GM18498 (cell line): ENCODE measurements at regions not wholly inside any gene's neighbourhood (a gene's known extent, or its start where the extent isn't known, plus 50 kb on each side); places are given as distances from the start of the nearest gene placed in this dataset.
"Not testable (repeated sequence)": the region's sequence is repeated elsewhere in the genome, so short reads cannot be mapped to it uniquely, and the experiment has no call there.

Experiments
- ATAC-seq: cut with Tn5 transposase; IDR thresholded peaks from one replicate; pipeline ENCODE4 v1.9.1; 2021; ENCODE audit warnings: mild to moderate bottlenecking, moderate library complexity; ENCODE audit not compliant: unreplicated experiment

- ATAC-seq, result no peak
Measured at GRCh38 chr16:5222761-5223160, 125.2 kb upstream of the EEF2KMT start.

DNA sequence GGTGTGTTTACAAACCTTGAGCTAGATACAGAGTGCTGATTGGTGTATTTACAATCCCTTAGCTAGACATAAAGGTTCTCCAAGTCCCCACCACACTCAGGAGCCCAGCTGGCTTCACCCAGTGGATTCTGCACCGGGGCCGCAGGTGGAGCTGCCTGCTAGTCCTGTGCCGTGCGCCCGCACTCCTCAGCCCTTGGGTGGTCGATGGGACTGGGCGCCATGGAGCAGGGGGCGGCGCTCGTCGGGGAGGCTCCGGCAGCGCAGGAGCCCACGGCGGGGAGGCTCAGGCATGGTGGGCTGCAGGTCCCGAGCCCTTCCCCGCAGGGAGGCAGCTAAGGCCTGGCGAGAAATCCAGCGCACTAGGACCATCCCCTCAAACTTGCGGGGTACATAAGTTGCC, 124.2 kb upstream of the EEF2KMT start:
- ATAC-seq, result not testable (repeated sequence)

- no peak for ATAC-seq
Measured at GRCh38 chr16:5220705-5221104, 123.1 kb upstream of the EEF2KMT start.

DNA sequence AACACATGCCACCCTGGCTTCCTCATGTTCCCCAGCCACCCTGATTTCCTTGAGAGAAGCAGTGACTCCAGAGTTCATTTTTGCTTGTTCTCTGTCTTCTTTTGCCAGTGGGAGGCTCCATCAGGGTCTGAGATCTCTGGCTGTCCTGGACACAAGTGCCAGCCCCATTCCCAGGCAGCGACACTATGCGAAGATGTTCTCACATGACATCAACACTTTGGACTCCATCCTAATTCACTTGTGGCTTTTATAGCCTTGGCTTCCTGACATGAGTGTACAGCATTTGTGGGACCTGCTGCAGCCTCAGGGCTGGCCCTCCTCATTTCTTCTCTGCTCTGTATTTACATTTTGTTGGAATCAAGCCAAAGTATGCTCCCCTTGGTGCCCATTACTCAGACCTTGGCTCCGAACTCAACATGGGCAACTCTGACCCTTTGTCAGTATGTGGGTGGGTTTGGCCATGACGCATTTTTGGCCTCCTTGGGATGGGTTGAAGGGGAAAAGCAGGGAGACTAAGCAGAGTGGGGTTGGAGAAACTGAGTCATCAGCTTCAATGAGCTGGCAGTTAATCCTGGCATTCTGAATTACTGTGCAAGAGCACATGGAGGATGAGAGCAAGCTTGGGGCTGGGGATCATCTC, 119.0 kb upstream of the EEF2KMT start:
- ATAC-seq, result no peak

- ATAC-seq, result no peak
Measured at GRCh38 chr16:5215901-5216300, 118.3 kb upstream of the EEF2KMT start.

DNA sequence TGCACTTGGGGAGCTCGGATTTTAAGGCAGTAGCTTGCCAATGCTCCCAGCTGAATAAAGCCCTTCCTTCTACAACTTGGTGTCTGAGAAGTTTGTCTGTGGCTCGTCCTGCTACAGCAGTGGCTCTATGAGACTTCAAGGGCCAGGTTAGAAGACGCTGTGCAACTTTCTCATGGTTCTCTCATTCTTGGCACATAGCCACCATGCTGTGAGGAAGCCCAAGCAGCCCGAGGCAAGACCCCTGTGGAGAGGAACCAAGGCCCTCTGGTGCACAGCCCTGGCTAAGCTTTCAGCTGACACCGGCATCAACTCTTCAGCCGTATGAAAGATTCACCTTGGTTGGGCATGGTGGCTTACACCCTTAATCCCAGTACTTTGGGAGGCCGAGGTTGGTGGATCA, 116.9 kb upstream of the EEF2KMT start:
- no peak for ATAC-seq

GRCh38 chr16:5212501-5212900, 114.9 kb upstream of the EEF2KMT start:
- not testable (repeated sequence) for ATAC-seq

GRCh38 chr16:5207862-5208498, 110.4 kb upstream of the EEF2KMT start:
- ATAC-seq, result not testable (repeated sequence)

- ATAC-seq, result no peak
Measured at GRCh38 chr16:5207001-5207523, 109.5 kb upstream of the EEF2KMT start.

- ATAC-seq, result no peak
Measured at GRCh38 chr16:5206331-5206990, 108.9 kb upstream of the EEF2KMT start.

DNA sequence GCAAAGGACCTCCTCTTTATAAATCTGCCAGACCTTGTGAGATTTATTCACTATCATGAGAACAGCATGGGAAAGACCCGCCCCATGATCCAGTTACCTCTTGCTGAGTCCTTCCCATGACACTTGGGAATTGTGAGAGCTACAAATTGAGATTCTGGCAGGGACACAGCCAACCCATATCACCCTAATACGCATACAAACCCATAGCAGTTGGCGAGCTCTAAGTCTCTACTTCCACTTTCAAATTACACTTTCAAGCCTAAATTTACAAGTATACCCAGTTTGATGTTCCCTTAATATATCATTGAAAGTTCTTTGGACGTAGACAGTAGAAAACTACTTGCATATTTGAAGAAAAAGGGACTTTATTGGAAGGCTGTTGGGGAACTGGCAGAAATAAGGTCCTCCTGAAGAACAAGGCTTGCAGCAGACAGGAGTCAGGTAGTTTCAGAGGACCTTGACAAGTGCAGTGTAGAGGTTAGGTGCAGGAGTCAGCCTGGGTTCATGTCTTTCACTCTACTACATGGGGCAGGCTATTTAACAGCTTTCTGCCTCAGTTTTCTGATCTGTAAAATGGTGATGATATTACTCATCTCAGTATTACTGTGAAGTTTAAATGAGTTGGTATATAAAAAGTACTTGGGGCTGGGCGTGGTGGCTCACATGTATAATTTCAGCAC, 107.9 kb upstream of the EEF2KMT start:
- ATAC-seq, result peak; percentile 72

GRCh38 chr16:5203675-5204074, 106.1 kb upstream of the EEF2KMT start:
- not testable (repeated sequence) for ATAC-seq

GRCh38 chr16:5200123-5200522, 102.5 kb upstream of the EEF2KMT start:
- no peak for ATAC-seq

DNA sequence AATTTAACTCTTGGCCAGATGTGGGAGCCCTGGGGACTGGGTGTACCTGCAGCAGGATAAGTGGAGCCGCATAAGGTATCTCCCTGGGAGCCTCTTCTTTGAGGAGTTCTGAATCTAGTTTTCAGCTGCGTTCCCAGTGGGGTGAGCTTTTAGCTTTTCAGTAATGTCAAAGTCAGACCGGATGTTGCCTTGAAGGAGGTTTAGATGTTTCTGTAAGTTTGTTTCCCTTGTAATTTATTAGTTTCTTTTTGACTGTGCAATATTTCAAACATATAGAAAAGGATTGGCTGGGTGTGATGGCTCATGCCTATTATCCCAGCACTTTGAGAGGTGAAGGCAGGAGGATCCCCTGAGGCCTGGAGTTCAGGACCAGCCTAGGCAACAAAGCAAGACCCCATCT, 98.6 kb upstream of the EEF2KMT start:
- no peak for ATAC-seq

GRCh38 chr16:5193861-5194260, 96.3 kb upstream of the EEF2KMT start:
- ATAC-seq, result no peak

DNA sequence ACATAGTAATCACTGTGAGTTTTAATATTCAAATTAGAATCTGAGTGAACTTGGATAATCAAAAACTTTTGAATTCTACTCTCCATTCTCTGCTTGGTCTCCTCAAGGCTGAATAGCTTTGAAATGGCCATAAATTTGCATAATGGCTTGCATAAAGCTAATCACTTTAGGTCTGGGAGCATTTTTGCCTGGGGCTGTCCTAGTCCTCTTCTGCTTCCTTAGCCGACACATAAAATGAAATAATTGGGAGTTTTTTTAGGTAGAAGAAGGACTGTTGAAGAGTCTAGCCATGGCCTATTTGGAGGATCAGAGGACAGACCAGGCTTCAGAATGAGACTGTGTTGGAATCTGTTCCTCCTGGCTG, 91.4 kb upstream of the EEF2KMT start:
- no peak for ATAC-seq

- ATAC-seq, result no peak
Measured at GRCh38 chr16:5188318-5188988, 90.9 kb upstream of the EEF2KMT start.

- no peak for ATAC-seq
Measured at GRCh38 chr16:5187402-5187952, 89.9 kb upstream of the EEF2KMT start.

GRCh38 chr16:5186381-5186903, 88.8 kb upstream of the EEF2KMT start:
- no peak for ATAC-seq

DNA sequence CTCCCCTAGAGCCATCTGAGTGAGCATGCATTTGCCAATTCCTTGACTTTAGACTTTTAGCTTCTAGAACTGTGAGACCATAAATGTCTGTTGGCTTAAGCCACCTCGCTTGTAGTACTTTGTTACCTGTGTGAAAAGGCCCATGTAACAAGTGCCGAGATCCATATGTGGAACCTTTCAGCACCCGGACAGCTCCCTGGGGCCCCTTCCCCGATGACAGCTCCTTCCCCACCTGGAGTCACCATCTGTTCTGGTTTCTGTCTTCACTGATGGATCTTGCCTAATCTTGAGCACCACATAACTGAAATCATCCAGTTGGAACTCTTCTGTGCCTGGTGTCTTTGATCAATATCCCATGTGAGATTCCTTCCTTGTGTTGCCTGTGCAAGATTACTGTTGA, 78.9 kb upstream of the EEF2KMT start:
- no peak for ATAC-seq
